WTC11 (cell line): ENCODE measurements at regions not wholly inside any gene's neighbourhood (a gene's known extent, or its start where the extent isn't known, plus 50 kb on each side); places are given as distances from the start of the nearest gene placed in this dataset.
"Not testable (repeated sequence)": the region's sequence is repeated elsewhere in the genome, so short reads cannot be mapped to it uniquely, and the experiment has no call there.

ENCODE experiments used
- ATAC-seq: fragments of 200-7000 bp; cut with Tn5 transposase; 2 replicates; pipeline ENCODE4 v1.10.0; 2021; ENCODE audit warnings: mild to moderate bottlenecking, moderate library complexity
- CTCF ChIA-PET: fragments of 300-600 bp; sonication (Branson Sonifier 250); formaldehyde crosslinking; loops from one replicate; lab custom pipeline; 2021; ENCODE audit warnings: antibody characterized with exemption; lab: Charles Lee
- POLR2A ChIA-PET: fragments of 350-600 bp; sonication (Branson Sonifier 250); formaldehyde crosslinking; loops from one replicate; lab custom pipeline; 2021; ENCODE audit warnings: antibody characterized with exemption; lab: Charles Lee
- DNase-seq: peaks from one replicate; pipeline ENCODE4 v3.0.0; 2021; ENCODE audit warnings: low spot score
- H3K27ac Mint-ChIP-seq: 2 replicates; pipeline ENCODE4 v1.8.0; 2021; ENCODE audit warnings: mixed read lengths
- H3K27me3 Mint-ChIP-seq: 2 replicates; pipeline ENCODE4 v1.8.0; 2021; ENCODE audit warnings: low read depth, mild to moderate bottlenecking, moderate library complexity, mixed read lengths
- H3K36me3 Mint-ChIP-seq: 2 replicates; pipeline ENCODE4 v1.8.0; 2021; ENCODE audit warnings: mixed read lengths
- H3K4me1 Mint-ChIP-seq: 2 replicates; pipeline ENCODE4 v1.8.0; 2022; ENCODE audit warnings: mixed read lengths
- H3K4me3 Mint-ChIP-seq: 2 replicates; pipeline ENCODE4 v1.8.0; 2021; ENCODE audit warnings: mild to moderate bottlenecking, moderate library complexity, mixed read lengths
- H3K9me3 Mint-ChIP-seq: 2 replicates; pipeline ENCODE4 v1.8.0; 2021; ENCODE audit warnings: mixed read lengths
- AR ChIP-seq: fragments of 250-450 bp; sonication (Bioruptor Pico); IDR thresholded peaks from 2 replicates; pipeline ENCODE4 v1.9.0; 2021; ENCODE audit warnings: mild to moderate bottlenecking
- CREM ChIP-seq: sonication (generic); formaldehyde crosslinking; IDR thresholded peaks from 2 replicates; pipeline ENCODE4 v1.8.1; 2022; ENCODE audit warnings: mild to moderate bottlenecking, missing genetic modification reagents, moderate library complexity
- E2F1 ChIP-seq: sonication (generic); formaldehyde crosslinking; IDR thresholded peaks from 2 replicates; pipeline ENCODE4 v1.8.0; 2022; ENCODE audit warnings: mild to moderate bottlenecking, missing genetic modification reagents
- EMX1 ChIP-seq: fragments of 250-450 bp; sonication (Bioruptor Pico); IDR thresholded peaks from 2 replicates; pipeline ENCODE4 v1.8.0; 2021; ENCODE audit warnings: mild to moderate bottlenecking
- FOXP1 ChIP-seq: sonication (generic); formaldehyde crosslinking; IDR thresholded peaks from 2 replicates; pipeline ENCODE4 v1.8.0; 2022; ENCODE audit warnings: missing genetic modification reagents, mild to moderate bottlenecking, moderate library complexity, borderline replicate concordance
- FOXP4 ChIP-seq: sonication (generic); formaldehyde crosslinking; IDR thresholded peaks from 2 replicates; pipeline ENCODE4 v1.8.0; 2022; ENCODE audit warnings: mild to moderate bottlenecking, missing genetic modification reagents
- IRF2 ChIP-seq: sonication (generic); formaldehyde crosslinking; IDR thresholded peaks from 2 replicates; pipeline ENCODE4 v1.8.0; 2022; ENCODE audit warnings: low read depth, missing genetic modification reagents, borderline replicate concordance
- JAZF1 ChIP-seq: fragments of 250-450 bp; sonication (Bioruptor Pico); IDR thresholded peaks from 2 replicates; pipeline ENCODE4 v1.9.0; 2021; ENCODE audit warnings: moderate library complexity, mild to moderate bottlenecking, inconsistent platforms
- TEAD4 ChIP-seq: sonication (generic); formaldehyde crosslinking; IDR thresholded peaks from 2 replicates; pipeline ENCODE4 v1.8.0; 2022; ENCODE audit warnings: mild to moderate bottlenecking, missing genetic modification reagents
- ZNF121 ChIP-seq: sonication (generic); formaldehyde crosslinking; IDR thresholded peaks from 2 replicates; pipeline ENCODE4 v1.8.0; 2023; ENCODE audit warnings: missing genetic modification reagents
- ZNF396 ChIP-seq: fragments of 250-450 bp; sonication (Bioruptor Pico); IDR thresholded peaks from 2 replicates; pipeline ENCODE4 v1.8.0; 2021; ENCODE audit warnings: mild to moderate bottlenecking, moderate library complexity, borderline replicate concordance
- ZNF671 ChIP-seq: fragments of 250-450 bp; sonication (Bioruptor Pico); IDR thresholded peaks from 2 replicates; pipeline ENCODE4 v1.8.0; 2021; ENCODE audit warnings: mild to moderate bottlenecking
- TF ChIP-seq, protein P1 (sequence below): sonication (generic); formaldehyde crosslinking; IDR thresholded peaks from 2 replicates; pipeline ENCODE4 v1.8.1; 2022; ENCODE audit warnings: low read depth, mild to moderate bottlenecking, moderate library complexity, missing genetic modification reagents, borderline replicate concordance
- TF ChIP-seq, protein P2 (sequence below): sonication (generic); formaldehyde crosslinking; conservative IDR thresholded peaks from 2 replicates; pipeline ENCODE4 v1.8.1; 2022; ENCODE audit warnings: mild to moderate bottlenecking, missing genetic modification reagents
- TF ChIP-seq, protein P3 (sequence below): sonication (generic); formaldehyde crosslinking; IDR thresholded peaks from 2 replicates; pipeline ENCODE4 v1.8.0; 2022; ENCODE audit warnings: mild to moderate bottlenecking, missing genetic modification reagents

- H3K27ac Mint-ChIP-seq, H3K4me1 Mint-ChIP-seq, ATAC-seq, H3K4me3 Mint-ChIP-seq, DNase-seq, H3K27me3 Mint-ChIP-seq, H3K36me3 Mint-ChIP-seq, POLR2A ChIA-PET: not testable (repeated sequence)
- CTCF ChIA-PET: interaction anchor here (1.7 kb wide), 1 partner anchor 20 kb away, joined by 3 read pairs; no protein-coding TSS in a partner anchor
- peaks cover 23% of the 10 kb centered on the region for H3K9me3 Mint-ChIP-seq
Measured at GRCh38 chr15:58363118-58363517, 68.7 kb upstream of the LIPC start.

DNA sequence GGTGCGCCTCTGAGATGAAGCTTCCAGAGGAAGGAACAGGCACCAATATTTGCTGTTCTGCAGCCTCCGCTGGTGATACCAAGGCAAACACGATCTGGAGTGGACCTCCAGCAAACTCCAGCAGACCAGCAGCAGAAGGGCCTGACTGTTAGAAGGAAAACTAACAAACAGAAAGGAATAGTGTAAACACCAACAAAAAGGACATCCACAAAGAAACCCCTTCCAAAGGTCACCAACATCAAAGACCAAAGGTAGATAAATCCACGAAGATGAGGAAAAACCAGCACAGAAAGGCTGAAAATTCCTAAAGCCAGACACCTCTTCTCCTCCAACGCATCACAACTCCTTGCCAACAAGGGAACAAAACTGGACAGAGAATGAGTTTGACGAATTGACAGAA is 68.1 kb upstream of the LIPC start:
- POLR2A ChIA-PET, H3K4me3 Mint-ChIP-seq, H3K27me3 Mint-ChIP-seq, H3K4me1 Mint-ChIP-seq, ATAC-seq, DNase-seq, H3K27ac Mint-ChIP-seq, H3K36me3 Mint-ChIP-seq: not testable (repeated sequence)
- CTCF ChIA-PET: interaction anchor here (1.7 kb wide), 1 partner anchor 20 kb away, joined by 3 read pairs; no protein-coding TSS in a partner anchor
- peaks cover 29% of the 10 kb centered on the region for H3K9me3 Mint-ChIP-seq

DNA sequence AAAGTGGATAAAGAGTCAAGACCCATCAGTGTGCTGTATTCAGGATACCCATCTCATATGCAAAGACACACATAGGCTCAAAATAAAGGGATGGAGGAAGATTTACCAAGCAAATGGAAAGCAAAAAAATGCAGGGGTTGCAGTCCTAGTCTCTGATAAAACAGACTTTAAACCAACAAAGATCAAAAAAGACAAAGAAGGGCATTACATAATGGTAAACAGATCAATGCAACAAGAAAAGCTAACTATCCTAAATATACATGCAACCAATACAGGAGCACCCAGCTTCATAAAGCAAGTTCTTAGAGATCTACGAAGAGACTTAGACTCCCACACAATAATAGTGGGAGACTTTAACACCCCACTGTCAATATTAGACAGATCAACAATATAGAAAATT is 66.7 kb upstream of the LIPC start:
- H3K9me3 Mint-ChIP-seq: peaks cover 29% of the 10 kb centered on the region
- ATAC-seq, H3K4me1 Mint-ChIP-seq, DNase-seq, POLR2A ChIA-PET, H3K36me3 Mint-ChIP-seq, H3K4me3 Mint-ChIP-seq, CTCF ChIA-PET, H3K27ac Mint-ChIP-seq, H3K27me3 Mint-ChIP-seq: not testable (repeated sequence)

DNA sequence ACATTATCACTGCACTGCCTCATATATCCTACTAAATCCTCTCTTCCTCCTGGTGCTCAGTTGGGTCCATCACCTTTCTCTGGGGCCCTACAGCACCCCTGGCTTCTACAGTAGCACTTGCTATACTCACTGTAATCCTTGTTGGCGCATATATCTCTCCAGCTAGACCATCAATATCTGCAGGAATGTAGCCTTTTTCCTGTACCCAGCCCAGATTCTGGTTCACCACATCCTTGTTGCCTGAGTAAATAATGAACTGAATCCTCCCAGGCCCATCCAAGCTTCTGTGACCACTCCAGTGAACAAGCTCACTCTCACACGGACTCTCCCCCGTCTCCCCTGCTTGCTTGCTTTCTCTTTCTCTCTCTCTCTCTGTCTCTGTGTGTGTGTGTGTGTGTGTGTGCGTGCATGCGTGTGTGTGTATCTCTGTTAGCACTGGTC is 62.5 kb upstream of the LIPC start:
- no peaks in the 10 kb centered on the region for H3K4me1 Mint-ChIP-seq
- no peak for TF ChIP-seq CREM
- no peak for TF ChIP-seq ZNF121 (CRISPR knock-in tag)
- TF ChIP-seq IRF2: no peak
- no peak for TF ChIP-seq EMX1
- TF ChIP-seq, protein P1, sequence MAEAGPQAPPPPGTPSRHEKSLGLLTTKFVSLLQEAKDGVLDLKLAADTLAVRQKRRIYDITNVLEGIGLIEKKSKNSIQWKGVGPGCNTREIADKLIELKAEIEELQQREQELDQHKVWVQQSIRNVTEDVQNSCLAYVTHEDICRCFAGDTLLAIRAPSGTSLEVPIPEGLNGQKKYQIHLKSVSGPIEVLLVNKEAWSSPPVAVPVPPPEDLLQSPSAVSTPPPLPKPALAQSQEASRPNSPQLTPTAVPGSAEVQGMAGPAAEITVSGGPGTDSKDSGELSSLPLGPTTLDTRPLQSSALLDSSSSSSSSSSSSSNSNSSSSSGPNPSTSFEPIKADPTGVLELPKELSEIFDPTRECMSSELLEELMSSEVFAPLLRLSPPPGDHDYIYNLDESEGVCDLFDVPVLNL (CRISPR knock-in tag): no peak
- TF ChIP-seq JAZF1 (CRISPR knock-in tag): no peak
- TF ChIP-seq ZNF396: no peak
- TF ChIP-seq ZNF671: no peak
- no peak for TF ChIP-seq E2F1
- CTCF ChIA-PET: no interaction called here

GRCh38 chr15:58369956-58370355 is 61.8 kb upstream of the LIPC start:
- Mint-ChIP-seq H3K9me3 (peaks cover 39% of the 10 kb centered on the region), H3K4me1 (no peaks in the 10 kb centered on the region), H3K27ac (no peak overlapping the region), H3K36me3 (peaks cover 19% of the 10 kb centered on the region), H3K4me3 (no peak overlapping the region), H3K27me3 (no peaks in the 10 kb centered on the region)
- CTCF ChIA-PET: no interaction called here
- POLR2A ChIA-PET: no interaction called here
- no peak for ATAC-seq
- TF ChIP-seq TEAD4 (no peak), AR (no peak), FOXP4 (CRISPR knock-in tag) (no peak), ZNF671 (no peak), FOXP1 (no peak), EMX1 (no peak)
- TF ChIP-seq, protein P2, sequence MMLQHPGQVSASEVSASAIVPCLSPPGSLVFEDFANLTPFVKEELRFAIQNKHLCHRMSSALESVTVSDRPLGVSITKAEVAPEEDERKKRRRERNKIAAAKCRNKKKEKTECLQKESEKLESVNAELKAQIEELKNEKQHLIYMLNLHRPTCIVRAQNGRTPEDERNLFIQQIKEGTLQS (CRISPR knock-in tag): no peak
- TF ChIP-seq, protein P3, sequence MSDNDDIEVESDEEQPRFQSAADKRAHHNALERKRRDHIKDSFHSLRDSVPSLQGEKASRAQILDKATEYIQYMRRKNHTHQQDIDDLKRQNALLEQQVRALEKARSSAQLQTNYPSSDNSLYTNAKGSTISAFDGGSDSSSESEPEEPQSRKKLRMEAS: no peak
- DNase-seq: no peak

More for the DNA sequence above, 62.5 kb upstream of the LIPC start:
- Mint-ChIP-seq H3K4me3 (no peak overlapping the region), H3K27me3 (no peaks in the 10 kb centered on the region), H3K9me3 (peaks cover 46% of the 10 kb centered on the region), H3K36me3 (peaks cover 19% of the 10 kb centered on the region), H3K27ac (no peak overlapping the region)
- ATAC-seq (no peak), DNase-seq (no peak)
- POLR2A ChIA-PET: no interaction called here
